Body of pancreas (tissue), 4 donors: ENCODE measurements at regions not wholly inside any gene's neighbourhood (a gene's known extent, or its start where the extent isn't known, plus 50 kb on each side); places are given as distances from the start of the nearest gene placed in this dataset.

Experiments
- POLR2A ChIP-seq, 3 donors: fragments of 450-650 bp; IDR thresholded peaks; one replicate each; pipeline ENCODE4 v1.6.1; 2016; ENCODE audit warnings: antibody characterized with exemption in 3 of 3, mild to moderate bottlenecking in 2 of 3
- TF ChIP-seq, protein P1 (sequence below), 7 experiments: fragments of 450-650 bp in 4 of 7; fragments of 200-600 bp in 3 of 7; sonication (generic) in 3 of 7; IDR thresholded peaks; one replicate each; pipeline ENCODE4 v1.5.1; 2016 to 2019; ENCODE audit warnings: antibody characterized with exemption in 7 of 7

DNA sequence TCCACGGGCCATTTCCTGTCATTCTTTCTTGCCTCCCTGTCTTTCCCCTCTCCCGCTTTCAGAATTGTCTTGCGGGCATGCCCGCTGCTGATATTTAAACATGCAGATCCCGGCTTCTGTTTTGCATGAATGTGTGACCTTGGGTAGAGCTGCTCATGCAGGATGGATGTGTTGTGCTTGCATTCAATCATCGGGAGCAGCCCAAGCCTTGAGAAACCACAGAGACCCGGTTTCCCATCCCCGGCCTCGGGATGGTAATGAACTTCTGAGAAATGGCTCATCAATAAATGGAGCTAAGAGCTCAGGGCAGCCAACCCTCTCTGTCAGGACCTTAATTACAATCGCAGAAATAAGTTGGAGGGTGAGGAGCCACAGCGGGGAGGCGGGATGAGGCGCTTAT is 303.7 kb upstream of the TNRC6C start:
- TF ChIP-seq, protein P1, sequence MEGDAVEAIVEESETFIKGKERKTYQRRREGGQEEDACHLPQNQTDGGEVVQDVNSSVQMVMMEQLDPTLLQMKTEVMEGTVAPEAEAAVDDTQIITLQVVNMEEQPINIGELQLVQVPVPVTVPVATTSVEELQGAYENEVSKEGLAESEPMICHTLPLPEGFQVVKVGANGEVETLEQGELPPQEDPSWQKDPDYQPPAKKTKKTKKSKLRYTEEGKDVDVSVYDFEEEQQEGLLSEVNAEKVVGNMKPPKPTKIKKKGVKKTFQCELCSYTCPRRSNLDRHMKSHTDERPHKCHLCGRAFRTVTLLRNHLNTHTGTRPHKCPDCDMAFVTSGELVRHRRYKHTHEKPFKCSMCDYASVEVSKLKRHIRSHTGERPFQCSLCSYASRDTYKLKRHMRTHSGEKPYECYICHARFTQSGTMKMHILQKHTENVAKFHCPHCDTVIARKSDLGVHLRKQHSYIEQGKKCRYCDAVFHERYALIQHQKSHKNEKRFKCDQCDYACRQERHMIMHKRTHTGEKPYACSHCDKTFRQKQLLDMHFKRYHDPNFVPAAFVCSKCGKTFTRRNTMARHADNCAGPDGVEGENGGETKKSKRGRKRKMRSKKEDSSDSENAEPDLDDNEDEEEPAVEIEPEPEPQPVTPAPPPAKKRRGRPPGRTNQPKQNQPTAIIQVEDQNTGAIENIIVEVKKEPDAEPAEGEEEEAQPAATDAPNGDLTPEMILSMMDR (IDR thresholded peaks at IDR 0.05), result no peak
- TF ChIP-seq POLR2A (IDR thresholded peaks at IDR 0.05), result no peak
